ENCODE measurements at regions not wholly inside any gene's neighbourhood (a gene's known extent, or its start where the extent isn't known, plus 50 kb on each side); places are given as distances from the start of the nearest gene placed in this dataset.

DNA sequence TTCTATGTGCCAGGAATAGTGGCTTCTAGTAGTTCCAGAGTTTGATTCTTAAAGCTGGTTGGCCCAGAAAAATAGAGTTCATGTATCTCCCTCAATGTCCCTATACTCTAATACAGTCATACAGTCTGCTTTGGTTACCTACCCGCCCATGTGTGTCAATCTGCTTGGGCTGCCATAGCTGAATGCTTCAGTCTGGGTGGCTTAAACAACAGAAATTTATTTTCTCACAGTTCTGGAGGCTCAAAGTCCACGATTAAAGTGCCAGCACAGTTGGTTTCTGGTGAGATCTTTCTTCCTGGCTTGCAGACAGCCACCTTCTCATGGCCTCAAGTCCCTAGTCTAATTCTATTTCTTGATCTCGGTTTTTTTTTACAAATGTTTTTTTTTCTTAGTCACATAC is 1739.0 kb downstream of the MAT2B start:
- BruUV-seq (replicated peaks), result no TSS peak
- Histone ChIP-seq H4K20me1 (ENCODE audit: control insufficient read depth, insufficient read depth) (no peaks in the 10 kb centered on the region), H3K9ac (ENCODE audit: control insufficient read depth, insufficient read depth, low read length) (no peak overlapping the region), H3K79me2 (ENCODE audit: control insufficient read depth, insufficient read depth, low read length) (no peaks in the 10 kb centered on the region), H3K4me3 (no peak overlapping the region), H2AFZ (ENCODE audit: control insufficient read depth, low read depth, low read length) (no peak overlapping the region), H3K27me3 (replicated peaks in 1 of 2; ENCODE audit: control insufficient read depth in 2 of 2, insufficient read depth in 2 of 2, low read length in 1 of 2) (no peaks in the 10 kb centered on the region), H3K36me3 (ENCODE audit: control insufficient read depth in 2 of 2, insufficient read depth in 2 of 2, low read length in 1 of 2) (no peaks in the 10 kb centered on the region), H3K4me1 (ENCODE audit: control insufficient read depth, insufficient read depth, low read length) (no peaks in the 10 kb centered on the region), H3K4me2 (ENCODE audit: control insufficient read depth, insufficient read depth) (no peak overlapping the region), H3K9me3 (replicated peaks; ENCODE audit: control insufficient read depth, insufficient read depth, low read length) (no peaks in the 10 kb centered on the region), H3K27ac (ENCODE audit: control insufficient read depth, insufficient read depth) (no peak overlapping the region)
- ATAC-seq (no peak), FAIRE-seq (no peak), DNase-seq (ENCODE audit: low read depth, low spot score) (no peak)
- CTCF ChIA-PET, result no interaction called here
- POLR2A ChIA-PET, result no interaction called here
- TF ChIP-seq, protein P1, sequence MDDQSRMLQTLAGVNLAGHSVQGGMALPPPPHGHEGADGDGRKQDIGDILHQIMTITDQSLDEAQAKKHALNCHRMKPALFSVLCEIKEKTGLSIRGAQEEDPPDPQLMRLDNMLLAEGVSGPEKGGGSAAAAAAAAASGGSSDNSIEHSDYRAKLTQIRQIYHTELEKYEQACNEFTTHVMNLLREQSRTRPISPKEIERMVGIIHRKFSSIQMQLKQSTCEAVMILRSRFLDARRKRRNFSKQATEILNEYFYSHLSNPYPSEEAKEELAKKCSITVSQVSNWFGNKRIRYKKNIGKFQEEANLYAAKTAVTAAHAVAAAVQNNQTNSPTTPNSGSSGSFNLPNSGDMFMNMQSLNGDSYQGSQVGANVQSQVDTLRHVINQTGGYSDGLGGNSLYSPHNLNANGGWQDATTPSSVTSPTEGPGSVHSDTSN (IDR thresholded peaks at IDR 0.05; ENCODE audit: insufficient replicate concordance, low read depth, low read length), result no peak
- TF ChIP-seq SIN3A (IDR thresholded peaks at IDR 0.05; ENCODE audit: low read depth, low read length) (no peak), JUNB (IDR thresholded peaks at IDR 0.05) (no peak), SMAD5 (IDR thresholded peaks at IDR 0.05; ENCODE audit: low read depth) (no peak), RB1 (IDR thresholded peaks at IDR 0.05; ENCODE audit: borderline replicate concordance) (no peak), MYC (IDR thresholded peaks at IDR 0.05; ENCODE audit: insufficient read depth, insufficient read length, insufficient replicate concordance, low read length, severe bottlenecking) (no peak), ZNF207 (IDR thresholded peaks at IDR 0.05; ENCODE audit: borderline replicate concordance) (no peak), ZNF217 (IDR thresholded peaks at IDR 0.05) (no peak)
- WGBS (ENCODE audit: insufficient coverage, insufficient replicate concordance, low lambda C conversion rate, missing lambda C conversion rate), result 0% methylated on average over 3 of the region's 3 CpGs
- intact Hi-C loops (cut with micrococcal nuclease; ENCODE audit: unreplicated experiment), result no loop called here
- in situ Hi-C loops (cut with MboI), result no loop called here
- RAD21 ChIA-PET (ENCODE audit: unreplicated experiment), result no interaction called here
- SMC1A ChIA-PET (ENCODE audit: uncharacterized antibody, unreplicated experiment), result interaction anchor here (0.6 to 2.0 kb wide), 5 partner anchors 9 to 1645 kb away, joined by 3 to 5 read pairs (median 4); no protein-coding TSS in a partner anchor

All from GM12878 (cell line).